AG09309 (cell line): ENCODE measurements at regions not wholly inside any gene's neighbourhood (a gene's known extent, or its start where the extent isn't known, plus 50 kb on each side); places are given as distances from the start of the nearest gene placed in this dataset.
A peak's percentile ranks its signal among the peaks of the same experiment; 100 is the strongest.
"Not testable (repeated sequence)": the region's sequence is repeated elsewhere in the genome, so short reads cannot be mapped to it uniquely, and the experiment has no call there.

Experiments used
- DNase-seq: peaks from one replicate; pipeline ENCODE4 v3.0.0-alpha.2; 2010; ENCODE audit warnings: low read depth
- H3K4me3 ChIP-seq: 2 replicates; pipeline ENCODE4 v1.5.1; 2011; ENCODE audit warnings: mild to moderate bottlenecking, low read depth, low read length, moderate library complexity; ENCODE audit not compliant: control insufficient read depth
- TF ChIP-seq, protein P1 (sequence below): IDR thresholded peaks from 2 replicates; pipeline ENCODE4 v1.5.1; 2011; ENCODE audit warnings: mild to moderate bottlenecking, low read depth, low read length, inconsistent platforms; ENCODE audit not compliant: insufficient read depth, control insufficient read depth; ENCODE audit errors: missing control alignments

GRCh38 chr3:125766285-125766826 lies 171.1 kb upstream of the OSBPL11 start:
- TF ChIP-seq, protein P1, sequence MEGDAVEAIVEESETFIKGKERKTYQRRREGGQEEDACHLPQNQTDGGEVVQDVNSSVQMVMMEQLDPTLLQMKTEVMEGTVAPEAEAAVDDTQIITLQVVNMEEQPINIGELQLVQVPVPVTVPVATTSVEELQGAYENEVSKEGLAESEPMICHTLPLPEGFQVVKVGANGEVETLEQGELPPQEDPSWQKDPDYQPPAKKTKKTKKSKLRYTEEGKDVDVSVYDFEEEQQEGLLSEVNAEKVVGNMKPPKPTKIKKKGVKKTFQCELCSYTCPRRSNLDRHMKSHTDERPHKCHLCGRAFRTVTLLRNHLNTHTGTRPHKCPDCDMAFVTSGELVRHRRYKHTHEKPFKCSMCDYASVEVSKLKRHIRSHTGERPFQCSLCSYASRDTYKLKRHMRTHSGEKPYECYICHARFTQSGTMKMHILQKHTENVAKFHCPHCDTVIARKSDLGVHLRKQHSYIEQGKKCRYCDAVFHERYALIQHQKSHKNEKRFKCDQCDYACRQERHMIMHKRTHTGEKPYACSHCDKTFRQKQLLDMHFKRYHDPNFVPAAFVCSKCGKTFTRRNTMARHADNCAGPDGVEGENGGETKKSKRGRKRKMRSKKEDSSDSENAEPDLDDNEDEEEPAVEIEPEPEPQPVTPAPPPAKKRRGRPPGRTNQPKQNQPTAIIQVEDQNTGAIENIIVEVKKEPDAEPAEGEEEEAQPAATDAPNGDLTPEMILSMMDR: peak; percentile 27
- not testable (repeated sequence) for DNase-seq

GRCh38 chr3:125766931-125767330 lies 171.6 kb upstream of the OSBPL11 start:
- not testable (repeated sequence) for DNase-seq, H3K4me3 ChIP-seq

More at GRCh38 chr3:125766285-125766826, 171.1 kb upstream of the OSBPL11 start:
- H3K4me3 ChIP-seq: peak overlapping the region; percentile 36

- no peak overlapping the region for H3K4me3 ChIP-seq
- TF ChIP-seq, protein P1: no peak
- no peak for DNase-seq
These were observed 172.3 kb upstream of the OSBPL11 start for GRCh38 chr3:125767641-125768040.

DNA sequence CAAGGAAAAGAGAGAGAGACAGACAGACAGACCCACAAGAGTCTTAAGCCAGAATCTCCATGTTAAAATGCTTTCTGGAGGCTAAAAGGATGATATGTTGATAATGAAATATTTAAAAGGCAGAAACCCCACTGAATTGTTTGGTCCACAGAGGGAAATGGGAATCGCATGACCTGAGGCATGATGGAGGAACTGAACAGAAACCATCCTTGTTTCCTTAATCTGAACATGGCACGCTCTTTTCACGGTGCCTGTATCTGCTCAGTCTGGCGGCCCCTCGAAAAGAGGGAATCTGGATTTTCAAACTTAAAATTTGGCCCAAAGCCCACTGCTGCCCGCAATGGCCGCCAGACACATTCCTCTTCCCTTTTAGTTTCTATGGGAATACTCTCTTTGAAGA lies 173.5 kb upstream of the OSBPL11 start:
- H3K4me3 ChIP-seq, DNase-seq: not testable (repeated sequence)

DNA sequence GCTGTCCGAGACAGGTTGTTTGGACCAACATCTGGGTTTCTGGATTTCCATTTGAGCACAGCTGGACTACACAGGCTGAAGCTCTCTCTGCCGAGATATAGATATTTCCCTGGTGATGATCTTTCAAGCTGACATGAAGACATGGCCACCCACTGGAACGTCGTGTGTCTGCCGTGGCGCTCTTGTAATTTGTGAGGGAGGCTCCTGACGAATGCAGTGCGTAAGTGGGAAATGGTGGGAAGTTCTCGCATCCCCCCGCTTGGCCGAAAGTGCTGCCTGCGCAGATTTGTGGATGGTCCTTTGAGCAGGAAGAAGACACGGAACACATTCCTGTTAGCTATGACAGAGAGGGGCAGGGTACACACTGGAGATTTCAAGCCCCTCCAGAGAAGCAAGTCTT lies 176.2 kb upstream of the OSBPL11 start:
- not testable (repeated sequence) for DNase-seq, H3K4me3 ChIP-seq

DNA sequence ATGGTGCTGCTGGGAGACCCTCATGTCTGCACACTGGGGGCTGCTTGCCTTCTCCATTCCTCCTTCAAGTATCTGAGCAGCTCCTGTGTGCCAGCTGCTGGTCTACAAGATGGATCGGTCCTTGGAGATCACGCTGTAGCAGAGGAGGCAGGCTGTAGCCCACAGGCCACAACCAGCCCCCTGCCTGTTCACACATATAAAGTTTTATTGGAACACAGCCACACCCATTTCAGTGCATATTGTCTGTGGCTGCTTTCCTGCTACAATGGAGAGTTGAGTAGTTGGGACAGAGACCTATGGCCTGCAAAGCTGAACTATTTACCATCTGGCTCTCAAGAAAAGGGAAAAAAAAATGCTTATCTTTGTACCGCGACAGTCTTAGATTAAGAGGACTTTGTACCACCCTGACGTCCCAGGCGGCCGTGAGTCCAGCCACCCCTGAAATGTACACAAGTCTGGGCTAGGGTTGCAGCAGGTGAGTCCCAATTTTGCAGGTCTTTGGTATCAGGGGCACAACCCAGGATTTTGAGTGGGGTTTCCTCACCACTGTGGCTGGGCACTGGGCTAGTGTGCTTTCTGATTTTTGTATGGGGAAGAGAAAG lies 179.2 kb upstream of the OSBPL11 start:
- DNase-seq, H3K4me3 ChIP-seq: not testable (repeated sequence)

- not testable (repeated sequence) for DNase-seq, H3K4me3 ChIP-seq
These were observed 179.8 kb upstream of the OSBPL11 start for GRCh38 chr3:125775106-125775505.

- not testable (repeated sequence) for H3K4me3 ChIP-seq, DNase-seq
These were observed 180.5 kb upstream of the OSBPL11 start for GRCh38 chr3:125775606-125776294.

DNA sequence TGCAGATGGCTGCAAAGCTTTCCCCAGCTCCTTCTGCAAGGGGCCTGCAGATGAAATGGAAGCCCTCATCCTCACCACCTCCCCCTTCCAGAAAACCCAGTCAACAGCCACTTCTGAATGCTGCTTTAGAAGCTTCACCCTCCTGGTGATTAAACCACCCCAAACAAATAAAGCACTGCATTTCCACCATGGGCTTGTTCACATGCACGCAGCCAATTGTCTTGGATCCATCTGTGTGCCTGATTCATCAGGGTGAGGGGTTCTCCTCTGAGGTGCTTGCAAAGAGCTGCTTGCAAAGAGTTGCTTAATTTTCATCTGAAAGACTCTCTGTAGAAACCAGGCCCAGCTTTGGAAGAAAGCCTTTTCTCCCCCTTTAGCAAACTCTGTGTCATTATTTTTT lies 184.0 kb upstream of the OSBPL11 start:
- DNase-seq, H3K4me3 ChIP-seq: not testable (repeated sequence)

DNA sequence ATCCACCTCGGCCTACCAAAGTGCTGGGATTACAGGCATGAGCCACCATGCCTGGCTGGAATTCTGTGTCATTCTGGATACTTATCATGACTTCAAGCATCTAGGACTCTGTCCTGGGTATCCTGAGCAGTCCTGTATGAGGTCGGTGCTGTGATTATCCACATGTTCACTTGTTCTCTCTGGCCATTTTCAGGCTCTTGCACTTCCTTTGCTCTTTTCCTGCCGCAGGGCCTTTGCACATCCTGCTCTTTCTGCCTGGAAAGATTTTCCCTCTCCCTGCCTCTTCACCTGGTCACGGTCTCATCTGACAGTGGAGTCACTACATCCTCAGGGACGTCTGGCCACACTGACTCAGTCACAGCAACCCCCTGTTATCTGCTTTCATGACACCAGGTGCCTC lies 184.6 kb upstream of the OSBPL11 start:
- DNase-seq, H3K4me3 ChIP-seq: not testable (repeated sequence)

DNA sequence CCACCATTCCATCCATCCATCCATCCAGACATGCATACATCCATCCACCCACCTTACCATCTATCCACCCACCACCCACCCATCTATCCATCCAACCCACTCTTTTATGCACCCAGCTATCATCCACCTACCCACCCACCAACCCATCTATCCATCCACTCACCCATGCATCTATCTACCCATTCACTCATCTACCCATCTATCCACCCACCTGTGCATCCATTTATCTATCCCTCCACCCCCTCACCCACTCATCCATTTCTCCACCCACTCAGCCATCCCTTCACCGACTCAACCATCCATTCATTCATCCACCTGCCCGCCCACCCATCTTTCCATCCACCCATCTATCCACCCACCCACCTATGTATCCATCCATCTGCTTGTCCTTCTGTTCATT lies 186.4 kb upstream of the OSBPL11 start:
- DNase-seq, H3K4me3 ChIP-seq: not testable (repeated sequence)

DNA sequence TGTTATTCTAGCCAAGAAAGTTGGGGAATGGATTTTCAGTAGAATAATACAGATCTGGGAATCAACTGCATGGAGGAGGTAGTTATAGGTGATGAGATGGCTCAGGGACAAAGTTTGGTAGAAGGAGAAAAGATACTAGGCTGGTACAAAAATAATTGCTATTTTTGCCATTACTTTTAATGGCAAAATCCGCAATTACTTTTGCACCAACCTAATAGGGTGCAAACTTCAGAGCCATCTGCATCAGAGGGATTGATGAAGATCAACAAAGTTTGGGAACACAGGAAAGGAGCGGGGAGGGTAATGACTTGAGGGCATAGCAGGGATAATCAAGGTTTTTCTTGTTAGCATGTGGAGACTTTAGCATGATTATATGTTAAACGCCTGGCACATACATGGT lies 178.7 kb upstream of the ROPN1B start:
- H3K4me3 ChIP-seq, DNase-seq: not testable (repeated sequence)

DNA sequence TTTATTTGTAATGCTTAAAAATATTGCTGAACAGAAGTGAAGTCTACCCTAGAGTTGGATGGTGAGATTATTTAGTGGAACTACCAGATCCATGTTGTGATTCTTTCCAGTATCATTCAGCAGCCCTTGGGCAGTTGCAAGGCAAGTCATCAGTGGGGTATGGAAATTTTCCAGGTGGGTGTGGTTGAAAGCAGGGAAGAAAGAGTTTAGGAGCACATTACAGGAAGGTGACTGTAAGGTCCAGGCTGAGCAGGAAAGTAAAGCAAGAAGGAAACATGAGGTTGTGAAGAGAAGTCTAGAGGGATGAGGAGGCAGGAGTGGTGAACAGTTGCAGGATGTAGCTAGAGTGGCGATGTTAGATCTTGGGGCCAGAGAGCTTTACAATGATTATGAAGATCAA lies 178.0 kb upstream of the ROPN1B start:
- not testable (repeated sequence) for DNase-seq

DNA sequence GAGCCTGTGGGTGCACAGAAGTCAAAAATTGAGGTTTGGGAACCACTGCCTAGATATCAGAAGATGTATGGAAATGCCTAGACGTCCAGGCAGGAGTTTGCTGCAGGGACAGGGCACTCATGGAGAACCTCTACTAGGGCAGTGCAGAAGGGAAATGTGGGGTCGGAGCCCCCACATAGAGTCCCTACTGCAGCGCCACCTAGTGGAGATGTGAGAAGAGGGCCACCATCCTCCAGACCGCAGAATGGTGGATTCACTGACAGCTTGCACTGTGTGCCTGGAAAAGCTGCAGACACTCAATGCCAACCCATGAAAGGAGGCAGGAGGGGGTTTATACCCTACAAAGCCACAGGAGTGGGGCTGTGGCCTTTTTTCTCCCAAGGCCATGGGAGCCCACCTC lies 159.0 kb upstream of the ROPN1B start:
- DNase-seq, H3K4me3 ChIP-seq: not testable (repeated sequence)

More for the DNA sequence above, 178.0 kb upstream of the ROPN1B start:
- H3K4me3 ChIP-seq: not testable (repeated sequence)

DNA sequence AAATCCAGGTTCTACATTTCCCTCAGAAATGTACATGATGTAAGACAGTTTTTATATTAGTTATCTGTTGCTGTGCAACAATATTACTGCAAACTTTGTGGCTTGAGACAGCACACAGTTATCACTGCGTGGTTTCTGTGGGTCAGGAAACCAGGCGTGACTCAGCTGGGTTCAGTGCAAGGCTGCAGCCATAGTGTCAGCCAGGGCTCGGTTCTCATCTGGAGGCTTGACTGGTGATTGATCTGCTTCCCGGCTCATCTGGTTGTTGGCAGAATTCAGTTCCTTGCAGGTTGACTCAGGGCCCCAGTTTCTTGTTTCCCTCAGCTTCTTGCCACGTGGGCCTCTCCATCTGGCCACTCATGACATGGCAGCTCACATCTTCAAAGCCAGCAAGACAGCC lies 146.8 kb upstream of the ROPN1B start:
- DNase-seq: peak; percentile 23
- H3K4me3 ChIP-seq: not testable (repeated sequence)

DNA sequence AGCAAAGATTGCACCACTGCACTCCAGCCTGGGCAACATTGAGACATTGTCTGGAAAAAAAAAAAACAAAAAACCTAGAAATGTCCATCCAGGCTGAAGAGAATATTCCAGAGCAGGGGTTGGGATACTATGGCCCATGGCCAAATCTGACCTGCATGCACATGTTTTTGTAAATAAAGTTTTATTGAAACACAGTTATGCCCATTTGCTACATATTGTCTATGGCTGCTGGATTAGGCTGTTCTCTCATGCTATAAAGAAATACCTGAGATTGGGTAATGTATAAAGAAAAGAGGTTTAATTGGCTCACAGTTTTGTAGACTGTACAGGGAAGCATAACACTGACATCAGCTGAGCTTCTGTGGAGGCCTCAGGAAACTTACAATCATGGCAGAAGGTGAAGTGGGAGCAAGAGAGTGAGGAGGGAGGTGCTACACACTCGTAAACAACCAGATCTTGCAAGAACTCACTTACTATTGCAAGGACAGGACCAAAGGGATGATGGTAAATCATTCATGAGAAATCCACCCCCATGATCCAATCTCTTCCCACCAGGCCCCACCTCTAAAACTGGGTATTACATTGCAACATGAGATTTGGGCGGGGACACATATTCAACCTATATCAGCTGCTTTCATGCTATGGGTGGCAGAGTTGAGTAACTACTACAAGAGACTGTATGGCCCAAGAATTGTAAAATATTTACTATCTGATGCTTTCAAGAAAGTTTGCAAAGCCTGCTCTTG lies 137.8 kb upstream of the ROPN1B start:
- DNase-seq, H3K4me3 ChIP-seq: not testable (repeated sequence)
